H9 (cell line): ENCODE measurements at regions not wholly inside any gene's neighbourhood (a gene's known extent, or its start where the extent isn't known, plus 50 kb on each side); places are given as distances from the start of the nearest gene placed in this dataset.

Experiments used
- DNase-seq: peaks from one replicate; pipeline ENCODE4 v3.0.0-alpha.2; 2017
- H2AFZ ChIP-seq: one replicate; pipeline ENCODE4 v1.6.1; 2013; ENCODE audit warnings: mild to moderate bottlenecking, low read length, control low read depth, moderate library complexity
- H2AK5ac ChIP-seq: 2 replicates; pipeline ENCODE4 v1.6.1; 2013; ENCODE audit warnings: low read length, control low read depth, mixed read lengths; ENCODE audit not compliant: insufficient read length
- H2BK120ac ChIP-seq: one replicate; pipeline ENCODE4 v1.6.1; 2013; ENCODE audit warnings: low read depth, mild to moderate bottlenecking, low read length, control low read depth, inconsistent platforms; ENCODE audit not compliant: poor library complexity, severe bottlenecking
- H2BK12ac ChIP-seq: 2 replicates; pipeline ENCODE4 v1.6.1; 2013; ENCODE audit warnings: low read length, control low read depth, mixed read lengths, low read depth; ENCODE audit not compliant: insufficient read length
- H2BK15ac ChIP-seq: 2 replicates; pipeline ENCODE4 v1.6.1; 2013; ENCODE audit warnings: low read depth, low read length, control low read depth
- H2BK20ac ChIP-seq: one replicate; pipeline ENCODE4 v1.6.1; 2013; ENCODE audit warnings: low read depth, mild to moderate bottlenecking, low read length, control low read depth, inconsistent platforms; ENCODE audit not compliant: poor library complexity, severe bottlenecking
- H2BK5ac ChIP-seq: 2 replicates; pipeline ENCODE4 v1.6.1; 2013; ENCODE audit warnings: low read length, control low read depth, mixed read lengths; ENCODE audit not compliant: insufficient read length
- H3K14ac ChIP-seq: 2 replicates; pipeline ENCODE4 v1.6.1; 2013; ENCODE audit warnings: low read length, control low read depth; ENCODE audit not compliant: insufficient read depth
- H3K18ac ChIP-seq: 2 replicates; pipeline ENCODE4 v1.6.1; 2013; ENCODE audit warnings: low read depth, mild to moderate bottlenecking, mixed read lengths, low read length, control low read depth; ENCODE audit not compliant: insufficient read length
- H3K23ac ChIP-seq: 2 replicates; pipeline ENCODE4 v1.6.1; 2013; ENCODE audit warnings: low read length, control low read depth, mixed read lengths, low read depth; ENCODE audit not compliant: insufficient read length
- H3K23me2 ChIP-seq: 2 replicates; pipeline ENCODE4 v1.6.1; 2013; ENCODE audit warnings: low read depth, mild to moderate bottlenecking, mixed read lengths, low read length, control low read depth; ENCODE audit not compliant: insufficient read length, poor library complexity, severe bottlenecking
- H3K27ac ChIP-seq: 2 replicates; pipeline ENCODE4 v1.5.1; 2013; ENCODE audit warnings: low read length, control low read depth, mixed read lengths, low read depth; ENCODE audit not compliant: insufficient read length
- H3K27me3 ChIP-seq: 2 replicates; pipeline ENCODE4 v1.6.1; 2013; ENCODE audit warnings: low read length, control low read depth, inconsistent platforms; ENCODE audit not compliant: insufficient read depth
- H3K4ac ChIP-seq: 2 replicates; pipeline ENCODE4 v1.6.1; 2013; ENCODE audit warnings: low read depth, mild to moderate bottlenecking, control low read depth, inconsistent platforms, low read length, moderate library complexity
- H3K4me1 ChIP-seq: 2 replicates; pipeline ENCODE4 v1.6.1; 2013; ENCODE audit warnings: low read length, control low read depth, inconsistent platforms; ENCODE audit not compliant: insufficient read depth
- H3K4me2 ChIP-seq: 2 replicates; pipeline ENCODE4 v1.6.1; 2013; ENCODE audit warnings: low read length, control low read depth, mixed read lengths; ENCODE audit not compliant: insufficient read length, insufficient read depth
- H3K56ac ChIP-seq: 2 replicates; pipeline ENCODE4 v1.6.1; 2013; ENCODE audit warnings: low read depth, mild to moderate bottlenecking, mixed read lengths, low read length, control low read depth; ENCODE audit not compliant: insufficient read length
- H3K79me1 ChIP-seq: 2 replicates; pipeline ENCODE4 v1.6.1; 2013; ENCODE audit warnings: low read depth, mild to moderate bottlenecking, moderate library complexity, low read length, control low read depth, inconsistent platforms; ENCODE audit not compliant: insufficient read depth, poor library complexity, severe bottlenecking
- H3K79me2 ChIP-seq: 2 replicates; pipeline ENCODE4 v1.6.1; 2013; ENCODE audit warnings: low read length, control low read depth, inconsistent platforms; ENCODE audit not compliant: insufficient read depth
- H3K9ac ChIP-seq: 2 replicates; pipeline ENCODE4 v1.6.1; 2013; ENCODE audit warnings: low read length, control low read depth, mixed read lengths; ENCODE audit not compliant: insufficient read length; ENCODE audit errors: extremely low read depth
- H3K9me3 ChIP-seq: one replicate; pipeline ENCODE4 v1.6.1; 2013; ENCODE audit warnings: low read depth, low read length, inconsistent platforms; ENCODE audit not compliant: control insufficient read depth
- H3T11ph ChIP-seq: one replicate; pipeline ENCODE4 v1.6.1; 2013; ENCODE audit warnings: mild to moderate bottlenecking, low read length, control low read depth, inconsistent platforms
- H4K20me1 ChIP-seq: one replicate; pipeline ENCODE4 v1.6.1; 2013; ENCODE audit not compliant: control insufficient read depth, insufficient read length, insufficient read depth
- H4K5ac ChIP-seq: 2 replicates; pipeline ENCODE4 v1.6.1; 2013; ENCODE audit warnings: low read depth, mild to moderate bottlenecking, mixed read lengths, low read length, control low read depth; ENCODE audit not compliant: insufficient read length
- H4K8ac ChIP-seq: replicated peaks from 2 replicates; pipeline ENCODE4 v1.6.1; 2013; ENCODE audit warnings: low read length, control low read depth, mixed read lengths, low read depth; ENCODE audit not compliant: insufficient read length
- H4K91ac ChIP-seq: 2 replicates; pipeline ENCODE4 v1.6.1; 2013; ENCODE audit warnings: low read depth, mild to moderate bottlenecking, moderate library complexity, mixed read lengths, low read length, control low read depth; ENCODE audit not compliant: insufficient read length
- H3K27ac Mint-ChIP-seq, 3 experiments: 2 replicates in 2 of 3; 3 replicates in 1 of 3; pipeline ENCODE4 v1.8.0; 2020 to 2021; ENCODE audit warnings: mixed read lengths in 3 of 3, mild to moderate bottlenecking in 1 of 3, moderate library complexity in 1 of 3
- H3K27me3 Mint-ChIP-seq: 2 replicates; pipeline ENCODE4 v1.8.0; 2021; ENCODE audit warnings: low read depth, mild to moderate bottlenecking, moderate library complexity, mixed read lengths
- H3K36me3 Mint-ChIP-seq, 3 experiments: 2 replicates in 2 of 3; 3 replicates in 1 of 3; pipeline ENCODE4 v1.8.0; 2020 to 2021; ENCODE audit warnings: low read depth in 3 of 3, mixed read lengths in 3 of 3; ENCODE audit not compliant: insufficient read depth in 1 of 3
- H3K4me1 Mint-ChIP-seq, 2 experiments: 2 replicates each; pipeline ENCODE4 v1.8.0; 2020; ENCODE audit warnings: mixed read lengths in 2 of 2
- H3K4me3 Mint-ChIP-seq, 2 experiments: 2 replicates in 1 of 2; 3 replicates in 1 of 2; pipeline ENCODE4 v1.8.0; 2020 to 2021; ENCODE audit warnings: mild to moderate bottlenecking in 2 of 2, mixed read lengths in 2 of 2, moderate library complexity in 1 of 2
- H3K9me3 Mint-ChIP-seq, 2 experiments: 2 replicates in 1 of 2; 3 replicates in 1 of 2; pipeline ENCODE4 v1.8.0; 2020; ENCODE audit warnings: mild to moderate bottlenecking in 2 of 2, mixed read lengths in 2 of 2, moderate library complexity in 1 of 2
- CTCF ChIP-seq: fragments of 200-600 bp; sonication (generic); conservative IDR thresholded peaks from 3 replicates; pipeline ENCODE4 v1.8.0; 2021; ENCODE audit warnings: antibody characterized with exemption, mild to moderate bottlenecking
- WGBS: extraction: QIAGEN DNeasy Blood & Tissue Kit; methylation state at CpG from one replicate; pipeline ENCODE4 v1.1.7; 2013; ENCODE audit warnings: missing lambda C conversion rate, low lambda C conversion rate, mixed read lengths; ENCODE audit not compliant: insufficient read length; ENCODE audit errors: extremely low coverage; 5-methylcytosine and 5-hydroxymethylcytosine counted together

DNA sequence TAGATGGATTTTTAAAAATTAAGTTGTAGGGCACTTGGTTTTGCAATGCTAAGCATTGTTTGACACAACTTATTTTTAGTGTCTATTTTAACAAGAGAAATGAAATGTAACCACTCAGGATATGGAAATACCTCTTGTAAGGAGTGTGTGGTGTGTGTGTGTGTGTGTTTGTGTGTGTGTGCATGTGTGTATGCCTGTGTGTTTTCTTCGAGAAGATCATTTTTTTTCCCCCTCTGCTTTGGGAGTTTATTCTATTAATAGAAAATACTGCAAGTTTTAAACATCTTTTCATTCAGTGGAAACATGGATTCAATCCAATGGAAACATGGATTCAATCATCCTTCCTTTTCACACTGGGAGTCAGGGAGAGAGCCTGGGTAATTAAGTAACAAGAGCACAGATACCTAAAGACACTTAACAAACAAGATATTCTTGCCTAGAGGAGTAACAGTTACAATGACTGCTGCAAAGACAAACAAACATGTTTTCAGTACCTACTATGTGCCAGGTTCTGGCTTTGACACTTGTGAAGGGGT, 567.2 kb upstream of the TBL1XR1 start:
- no peaks in the 10 kb centered on the region for H3K23me2 ChIP-seq
- H3K27ac ChIP-seq, result no peak overlapping the region
- H3K4ac ChIP-seq, result no peak overlapping the region
- TF ChIP-seq CTCF, result no peak
- H3K9ac ChIP-seq, result no peak overlapping the region
- no peaks in the 10 kb centered on the region for H3K27me3 Mint-ChIP-seq
- DNase-seq, result no peak
- H2BK15ac ChIP-seq, result no peak overlapping the region
- H3K14ac ChIP-seq, result no peak overlapping the region
- H2AFZ ChIP-seq, result no peak overlapping the region
- H4K5ac ChIP-seq, result no peak overlapping the region
- H4K20me1 ChIP-seq, result no peaks in the 10 kb centered on the region
- H3K4me2 ChIP-seq, result no peak overlapping the region
- no peak overlapping the region for H2AK5ac ChIP-seq
- no peaks in the 10 kb centered on the region for H3K9me3 ChIP-seq
- H4K8ac ChIP-seq, result no peak overlapping the region
- no peaks in the 10 kb centered on the region for H3K79me1 ChIP-seq
- no peaks in the 10 kb centered on the region for H3K4me1 ChIP-seq
- H3K18ac ChIP-seq, result no peak overlapping the region
- H3T11ph ChIP-seq, result no peak overlapping the region
- H3K9me3 Mint-ChIP-seq, result peaks cover 11 to 22% of the 10 kb centered on the region in 2 experiments
- H4K91ac ChIP-seq, result no peak overlapping the region
- WGBS, result no CpG with 5 or more reads among the region's 1 CpG
- H2BK12ac ChIP-seq, result no peak overlapping the region
- H3K27ac Mint-ChIP-seq, result no peak overlapping the region
- H3K36me3 Mint-ChIP-seq, result peaks cover 2 to 14% (median 6%) of the 10 kb centered on the region in 3 experiments
- no peaks in the 10 kb centered on the region for H3K79me2 ChIP-seq
- H3K4me1 Mint-ChIP-seq, result no peaks in the 10 kb centered on the region
- H2BK120ac ChIP-seq, result no peak overlapping the region
- H3K4me3 Mint-ChIP-seq, result no peak overlapping the region
- no peak overlapping the region for H3K23ac ChIP-seq
- no peaks in the 10 kb centered on the region for H3K27me3 ChIP-seq
- no peak overlapping the region for H2BK5ac ChIP-seq
- no peak overlapping the region for H2BK20ac ChIP-seq
- no peak overlapping the region for H3K56ac ChIP-seq
